GM12875 (cell line): ENCODE measurements at regions not wholly inside any gene's neighbourhood (a gene's known extent, or its start where the extent isn't known, plus 50 kb on each side); places are given as distances from the start of the nearest gene placed in this dataset.

Source experiments
- H3K4me3 ChIP-seq: one replicate; pipeline ENCODE4 v1.5.1; 2011; ENCODE audit warnings: low read depth, low read length, control low read depth
- CTCF ChIP-seq: IDR thresholded peaks from 2 replicates; pipeline ENCODE4 v1.5.1; 2011; ENCODE audit warnings: low read depth, mild to moderate bottlenecking, control low read depth, inconsistent platforms, low read length, moderate library complexity, borderline replicate concordance; ENCODE audit not compliant: insufficient read depth

DNA sequence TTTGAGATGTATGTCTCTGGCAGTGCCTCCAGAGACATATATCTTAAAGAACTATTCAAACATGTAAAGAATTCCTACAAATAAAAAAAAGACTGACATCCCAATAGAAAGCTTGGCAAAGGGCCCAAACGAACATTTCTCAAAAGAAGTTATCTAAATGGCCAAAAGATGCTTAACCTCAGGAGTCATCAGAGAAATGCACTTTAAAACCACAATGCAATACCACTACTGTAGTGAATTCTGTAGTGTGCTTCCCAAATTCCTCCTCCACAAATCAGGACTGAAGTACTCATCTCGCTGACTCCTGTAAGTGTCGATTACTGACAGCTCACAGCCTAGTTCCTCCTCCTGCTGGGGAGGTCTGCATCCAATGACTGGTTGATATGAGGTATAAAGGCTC is 129.0 kb upstream of the MAMLD1 start:
- no peak overlapping the region for H3K4me3 ChIP-seq
- TF ChIP-seq CTCF, result no peak

GRCh38 chrX:150236327-150236726 is 126.8 kb upstream of the MAMLD1 start:
- no peak overlapping the region for H3K4me3 ChIP-seq
- no peak for TF ChIP-seq CTCF

GRCh38 chrX:150238632-150239382 is 124.3 kb upstream of the MAMLD1 start:
- H3K4me3 ChIP-seq, result no peak overlapping the region
- TF ChIP-seq CTCF, result no peak

DNA sequence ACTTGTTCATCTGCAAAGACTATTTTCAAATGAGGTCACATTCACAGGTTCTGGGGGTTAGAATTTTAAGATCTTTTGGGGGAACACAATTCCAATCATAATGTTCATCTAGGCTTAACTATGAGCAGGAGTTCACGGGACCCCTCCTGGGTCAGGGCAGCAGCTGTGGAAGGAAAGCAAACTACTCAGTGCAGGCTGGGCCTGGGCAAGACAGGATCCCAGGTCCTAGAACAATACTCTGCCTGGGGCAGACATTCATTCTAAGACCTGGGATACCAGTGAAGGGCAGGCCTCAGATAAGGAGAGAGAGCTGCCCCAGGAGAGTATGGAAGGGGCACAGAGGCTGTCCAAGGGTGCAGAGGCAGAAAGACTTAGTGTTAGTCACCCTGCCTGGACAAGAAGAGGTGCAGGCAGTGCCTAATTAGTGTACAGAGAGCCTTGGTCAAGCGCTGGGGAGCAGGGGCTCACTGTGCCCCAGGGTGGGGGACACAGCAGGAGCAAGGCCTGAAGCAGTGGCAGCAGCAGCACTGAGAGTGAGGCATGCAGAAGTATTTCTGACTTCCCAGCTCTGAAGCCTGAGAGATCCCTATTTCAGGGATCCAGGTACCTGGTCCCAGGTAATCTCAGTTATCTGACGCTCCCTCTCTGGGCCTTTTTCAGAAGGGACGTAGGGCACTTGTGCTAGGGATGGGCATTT is 123.0 kb upstream of the MAMLD1 start:
- TF ChIP-seq CTCF, result no peak
- H3K4me3 ChIP-seq, result no peak overlapping the region

- no peak overlapping the region for H3K4me3 ChIP-seq
- TF ChIP-seq CTCF, result no peak
These were observed 122.5 kb upstream of the MAMLD1 start for GRCh38 chrX:150240643-150240970.

GRCh38 chrX:150253959-150254620 is 109.0 kb upstream of the MAMLD1 start:
- TF ChIP-seq CTCF, result no peak
- no peak overlapping the region for H3K4me3 ChIP-seq
